Tibial nerve (tissue), 4 donors: ENCODE measurements at regions not wholly inside any gene's neighbourhood (a gene's known extent, or its start where the extent isn't known, plus 50 kb on each side); places are given as distances from the start of the nearest gene placed in this dataset.

Source experiments
- DNase-seq, 2 donors: peaks; one replicate each; pipeline ENCODE4 v3.0.0-alpha.2; 2019; ENCODE audit warnings: low spot score in 2 of 2
- H3K27ac ChIP-seq, 4 donors: fragments of 200-600 bp; sonication (generic) in 3 of 4; one replicate each; pipeline ENCODE4 v1.5.1; 2017 to 2019; ENCODE audit warnings: mild to moderate bottlenecking in 1 of 4
- H3K27me3 ChIP-seq, 2 donors: fragments of 200-600 bp; sonication (generic) in 1 of 2; one replicate each; pipeline versions ENCODE4 v1.5.1 to v1.6.0; 2017 to 2019
- H3K36me3 ChIP-seq, 3 donors: fragments of 200-600 bp; sonication (generic); one replicate each; pipeline ENCODE4 v1.5.1; 2018 to 2019
- H3K4me1 ChIP-seq, 4 donors: fragments of 200-600 bp; sonication (generic) in 3 of 4; one replicate each; pipeline ENCODE4 v1.5.1; 2017 to 2019
- H3K4me3 ChIP-seq, 4 donors: fragments of 200-600 bp; sonication (generic) in 3 of 4; one replicate each; pipeline ENCODE4 v1.5.1; 2017 to 2019; ENCODE audit warnings: mild to moderate bottlenecking in 1 of 4, moderate library complexity in 1 of 4
- H3K9me3 ChIP-seq, 4 donors: fragments of 200-600 bp; sonication (generic) in 3 of 4; one replicate each; pipeline ENCODE4 v1.5.1; 2017 to 2019
- CTCF ChIP-seq, 5 experiments: fragments of 200-600 bp in 3 of 5; fragments of 450-650 bp in 2 of 5; sonication (generic) in 3 of 5; IDR thresholded peaks; one replicate each; pipeline ENCODE4 v1.5.1; 2016 to 2019; ENCODE audit warnings: antibody characterized with exemption in 5 of 5, mild to moderate bottlenecking in 3 of 5, moderate library complexity in 2 of 5
- EP300 ChIP-seq, 2 donors: sonication (generic); formaldehyde crosslinking; IDR thresholded peaks; one replicate each; pipeline ENCODE4 v1.6.1; 2017; ENCODE audit warnings: antibody characterized with exemption in 2 of 2, mild to moderate bottlenecking in 1 of 2
- POLR2A ChIP-seq, 2 donors: fragments of 450-650 bp; IDR thresholded peaks; one replicate each; pipeline ENCODE4 v1.6.1; 2017; ENCODE audit warnings: antibody characterized with exemption in 2 of 2, mild to moderate bottlenecking in 2 of 2, moderate library complexity in 2 of 2
- WGBS, 2 donors: methylation state at CpG; one replicate each; pipeline ENCODE4 v1.1.5; 2018; 5-methylcytosine and 5-hydroxymethylcytosine counted together

GRCh38 chr5:29508131-29508530 is 1685.4 kb upstream of the CDH6 start:
- no peak for DNase-seq
- Histone ChIP-seq H3K27ac (no peak overlapping the region), H3K27me3 (no peaks in the 10 kb centered on the region), H3K36me3 (no peaks in the 10 kb centered on the region), H3K9me3 (no peaks in the 10 kb centered on the region), H3K4me1 (no peaks in the 10 kb centered on the region), H3K4me3 (no peak overlapping the region)
- no peak for TF ChIP-seq POLR2A (IDR thresholded peaks at IDR 0.05)
- TF ChIP-seq EP300 (IDR thresholded peaks at IDR 0.05), result no peak
- TF ChIP-seq CTCF (IDR thresholded peaks at IDR 0.05), result no peak
- WGBS, 2 donors, result 94 to 95% methylated on average over 2 of the region's 2 CpGs

- DNase-seq, result no peak
- Histone ChIP-seq H3K4me1 (no peaks in the 10 kb centered on the region), H3K36me3 (no peaks in the 10 kb centered on the region), H3K9me3 (no peaks in the 10 kb centered on the region), H3K27ac (no peak overlapping the region), H3K27me3 (no peaks in the 10 kb centered on the region), H3K4me3 (no peak overlapping the region)
- WGBS, 2 donors, result 55 to 82% methylated on average over 1 of the region's 1 CpG
- TF ChIP-seq EP300 (IDR thresholded peaks at IDR 0.05), result no peak
Observed at GRCh38 chr5:29504411-29504810, 1689.1 kb upstream of the CDH6 start.

GRCh38 chr5:29498860-29499259 is 1694.6 kb upstream of the CDH6 start:
- 67 to 93% methylated on average over 4 of the region's 4 CpGs for WGBS, 2 donors
- no peaks in the 10 kb centered on the region for H3K4me1 ChIP-seq
- no peak overlapping the region for H3K27ac ChIP-seq
- H3K36me3 ChIP-seq, result no peaks in the 10 kb centered on the region
- DNase-seq, result no peak
- H3K4me3 ChIP-seq, result no peak overlapping the region
- TF ChIP-seq POLR2A (IDR thresholded peaks at IDR 0.05) (no peak), EP300 (IDR thresholded peaks at IDR 0.05) (no peak), CTCF (IDR thresholded peaks at IDR 0.05) (no peak)
- H3K27me3 ChIP-seq, result no peaks in the 10 kb centered on the region
- H3K9me3 ChIP-seq, result peaks cover 0 to 22% (median 0%) of the 10 kb centered on the region in 4 donors

- WGBS, 2 donors, result 86 to 89% methylated on average over 2 of the region's 2 CpGs
- no peak for DNase-seq
- H3K4me1 ChIP-seq, result no peaks in the 10 kb centered on the region
- no peak overlapping the region for H3K4me3 ChIP-seq
- peaks cover 0 to 26% (median 0%) of the 10 kb centered on the region in 4 donors for H3K9me3 ChIP-seq
- H3K27ac ChIP-seq, result no peak overlapping the region
- no peaks in the 10 kb centered on the region for H3K36me3 ChIP-seq
- no peaks in the 10 kb centered on the region for H3K27me3 ChIP-seq
- TF ChIP-seq POLR2A (IDR thresholded peaks at IDR 0.05), result no peak
- no peak for TF ChIP-seq CTCF (IDR thresholded peaks at IDR 0.05)
- TF ChIP-seq EP300 (IDR thresholded peaks at IDR 0.05), result no peak
Observed at GRCh38 chr5:29498412-29498811, 1695.1 kb upstream of the CDH6 start.

GRCh38 chr5:29485333-29485732 is 1708.2 kb upstream of the CDH6 start:
- Histone ChIP-seq H3K27ac (no peak overlapping the region), H3K36me3 (no peaks in the 10 kb centered on the region), H3K4me3 (no peak overlapping the region), H3K4me1 (no peaks in the 10 kb centered on the region), H3K9me3 (no peaks in the 10 kb centered on the region), H3K27me3 (no peaks in the 10 kb centered on the region)
- WGBS, 2 donors, result 92 to 95% methylated on average over 3 of the region's 3 CpGs
- DNase-seq, result no peak
- TF ChIP-seq EP300 (IDR thresholded peaks at IDR 0.05), result no peak
- TF ChIP-seq POLR2A (IDR thresholded peaks at IDR 0.05), result no peak
- TF ChIP-seq CTCF (IDR thresholded peaks at IDR 0.05), result no peak

- Histone ChIP-seq H3K27ac (no peak overlapping the region), H3K9me3 (peaks cover 0 to under 1% (median 0%) of the 10 kb centered on the region in 4 donors), H3K36me3 (no peaks in the 10 kb centered on the region), H3K4me3 (no peak overlapping the region), H3K27me3 (no peaks in the 10 kb centered on the region), H3K4me1 (no peaks in the 10 kb centered on the region)
- DNase-seq, result no peak
- 50 to 58% methylated on average over 1 of the region's 1 CpG for WGBS, 2 donors
- TF ChIP-seq CTCF (IDR thresholded peaks at IDR 0.05), result no peak
- TF ChIP-seq POLR2A (IDR thresholded peaks at IDR 0.05), result no peak
- no peak for TF ChIP-seq EP300 (IDR thresholded peaks at IDR 0.05)
Observed at GRCh38 chr5:29469581-29469980, 1723.9 kb upstream of the CDH6 start.
